ENCODE measurements at regions not wholly inside any gene's neighbourhood (a gene's known extent, or its start where the extent isn't known, plus 50 kb on each side); places are given as distances from the start of the nearest gene placed in this dataset.
A peak's percentile ranks its signal among the peaks of the same experiment; 100 is the strongest.

DNA sequence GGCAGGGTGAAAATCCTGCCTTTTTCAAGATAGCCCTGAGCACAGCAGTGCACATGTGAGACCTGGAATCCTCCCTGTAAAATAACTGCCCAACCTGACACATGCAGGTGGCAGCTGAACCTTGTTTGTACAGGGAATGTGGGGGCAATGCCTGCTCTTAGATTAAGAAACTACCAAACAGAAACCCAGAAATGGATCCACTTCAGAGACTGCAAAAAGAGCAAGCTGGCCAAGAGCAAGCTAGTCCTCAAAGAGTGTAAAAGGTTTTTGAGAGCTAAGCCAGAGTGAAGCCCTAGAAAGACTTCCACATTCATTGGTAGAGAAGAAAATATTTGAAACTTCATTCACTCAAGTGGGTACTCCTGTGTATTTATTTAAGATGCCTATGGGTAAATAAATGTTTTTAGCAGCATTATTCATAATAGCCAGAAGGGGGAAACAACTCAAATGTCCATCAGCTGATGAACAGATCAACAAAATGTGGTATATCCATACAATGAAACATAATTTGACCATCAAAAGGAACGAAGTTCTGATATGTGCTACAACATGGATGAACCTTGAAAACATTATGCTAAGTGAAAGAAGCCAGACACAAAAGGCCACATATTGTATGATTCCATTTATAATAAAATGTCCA lies 96.0 kb upstream of the TSC22D2 start:
- H3K4me2 ChIP-seq (ENCODE audit: control insufficient read depth, extremely low read depth, insufficient read depth, low read depth, low read length): no peak overlapping the region
- no peaks in the 10 kb centered on the region for H3K9me1 ChIP-seq (ENCODE audit: control insufficient read depth, extremely low read depth, insufficient read depth, low read length)
- no peak for DNase-seq (ENCODE audit: low read depth, low spot score)

DNA sequence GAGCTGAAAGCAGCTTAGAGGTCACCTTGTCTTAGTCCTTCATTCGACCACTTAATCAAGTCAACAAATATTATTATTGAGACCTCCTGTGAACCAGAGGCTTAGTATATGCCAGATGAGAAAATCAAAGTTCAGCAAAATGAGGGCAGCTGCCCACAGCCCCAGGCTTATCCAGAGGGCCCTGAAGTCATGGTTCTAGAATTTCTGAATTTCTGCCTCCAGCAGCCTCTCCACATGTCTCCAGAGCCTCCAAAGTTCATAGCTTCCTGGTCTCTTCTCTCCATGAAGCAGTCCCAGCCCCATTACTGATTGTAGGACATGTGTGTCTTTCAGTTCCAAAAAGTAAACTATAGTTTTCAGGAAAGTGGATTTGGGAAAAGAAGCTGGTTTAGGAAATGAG lies 96.9 kb upstream of the TSC22D2 start:
- FAIRE-seq (no peak), DNase-seq (ENCODE audit: low read depth, low spot score) (no peak)
- no peak overlapping the region for H3K4me3 ChIP-seq (ENCODE audit: control insufficient read depth in 2 of 3, extremely low read depth in 1 of 3, insufficient read depth in 2 of 3, low read depth in 1 of 3, low read length in 3 of 3)
- no peak overlapping the region for H3K4me2 ChIP-seq (ENCODE audit: control insufficient read depth, extremely low read depth, insufficient read depth, low read depth, low read length)
- H3K9me3 ChIP-seq (ENCODE audit: control insufficient read depth, low read depth, low read length): peaks cover 5% of the 10 kb centered on the region
- H3K27me3 ChIP-seq (ENCODE audit: control insufficient read depth, extremely low read depth, insufficient read depth, low read length): no peaks in the 10 kb centered on the region
- no peaks in the 10 kb centered on the region for H4K20me1 ChIP-seq (ENCODE audit: control insufficient read depth, extremely low read depth, insufficient read depth, low read length)
- no peak overlapping the region for H3K27ac ChIP-seq (ENCODE audit: control insufficient read depth, insufficient read depth, low read length)
- dilution Hi-C loops (cut with MboI; ENCODE audit: extremely low pct_ligation_motif_present, low sequenced_read_pairs): no loop called here
- no peaks in the 10 kb centered on the region for H3K9me1 ChIP-seq (ENCODE audit: control insufficient read depth, extremely low read depth, insufficient read depth, low read length)
- no peaks in the 10 kb centered on the region for H3K79me2 ChIP-seq (ENCODE audit: control insufficient read depth, insufficient read depth, low read length)
- H3K36me3 ChIP-seq (ENCODE audit: control insufficient read depth in 2 of 2, extremely low read depth in 1 of 2, insufficient read depth in 2 of 2, low read length in 2 of 2): no peaks in the 10 kb centered on the region
- H2AFZ ChIP-seq (ENCODE audit: control insufficient read depth, low read length): no peak overlapping the region
- H3K9ac ChIP-seq (ENCODE audit: control insufficient read depth, extremely low read depth, insufficient read depth, low read length): no peak overlapping the region
- no peaks in the 10 kb centered on the region for H3K4me1 ChIP-seq (ENCODE audit: control insufficient read depth, extremely low read depth, insufficient read depth, low read length)
- TF ChIP-seq, protein P1, sequence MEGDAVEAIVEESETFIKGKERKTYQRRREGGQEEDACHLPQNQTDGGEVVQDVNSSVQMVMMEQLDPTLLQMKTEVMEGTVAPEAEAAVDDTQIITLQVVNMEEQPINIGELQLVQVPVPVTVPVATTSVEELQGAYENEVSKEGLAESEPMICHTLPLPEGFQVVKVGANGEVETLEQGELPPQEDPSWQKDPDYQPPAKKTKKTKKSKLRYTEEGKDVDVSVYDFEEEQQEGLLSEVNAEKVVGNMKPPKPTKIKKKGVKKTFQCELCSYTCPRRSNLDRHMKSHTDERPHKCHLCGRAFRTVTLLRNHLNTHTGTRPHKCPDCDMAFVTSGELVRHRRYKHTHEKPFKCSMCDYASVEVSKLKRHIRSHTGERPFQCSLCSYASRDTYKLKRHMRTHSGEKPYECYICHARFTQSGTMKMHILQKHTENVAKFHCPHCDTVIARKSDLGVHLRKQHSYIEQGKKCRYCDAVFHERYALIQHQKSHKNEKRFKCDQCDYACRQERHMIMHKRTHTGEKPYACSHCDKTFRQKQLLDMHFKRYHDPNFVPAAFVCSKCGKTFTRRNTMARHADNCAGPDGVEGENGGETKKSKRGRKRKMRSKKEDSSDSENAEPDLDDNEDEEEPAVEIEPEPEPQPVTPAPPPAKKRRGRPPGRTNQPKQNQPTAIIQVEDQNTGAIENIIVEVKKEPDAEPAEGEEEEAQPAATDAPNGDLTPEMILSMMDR (optimal IDR thresholded peaks at IDR 0.05 in 1 of 3, IDR thresholded peaks at IDR 0.05 in 1 of 3, conservative IDR thresholded peaks at IDR 0.05 in 1 of 3; ENCODE audit: extremely low read depth in 1 of 3, insufficient read depth in 2 of 3, low read length in 3 of 3): no peak
- TF ChIP-seq EZH2 (IDR thresholded peaks at IDR 0.05; ENCODE audit: low read length): no peak

More for the DNA sequence above, 96.0 kb upstream of the TSC22D2 start:
- no peak for TF ChIP-seq EZH2 (IDR thresholded peaks at IDR 0.05; ENCODE audit: low read length)
- TF ChIP-seq, protein P1 (optimal IDR thresholded peaks at IDR 0.05 in 1 of 3, IDR thresholded peaks at IDR 0.05 in 1 of 3, conservative IDR thresholded peaks at IDR 0.05 in 1 of 3; ENCODE audit: extremely low read depth in 1 of 3, insufficient read depth in 2 of 3, low read length in 3 of 3): no peak
- Histone ChIP-seq H3K36me3 (ENCODE audit: control insufficient read depth in 2 of 2, extremely low read depth in 1 of 2, insufficient read depth in 2 of 2, low read length in 2 of 2) (no peaks in the 10 kb centered on the region), H3K79me2 (ENCODE audit: control insufficient read depth, insufficient read depth, low read length) (no peaks in the 10 kb centered on the region), H2AFZ (ENCODE audit: control insufficient read depth, low read length) (peak overlapping the region; percentile 11), H3K27me3 (ENCODE audit: control insufficient read depth, extremely low read depth, insufficient read depth, low read length) (no peaks in the 10 kb centered on the region), H3K4me1 (ENCODE audit: control insufficient read depth, extremely low read depth, insufficient read depth, low read length) (no peaks in the 10 kb centered on the region), H3K9ac (ENCODE audit: control insufficient read depth, extremely low read depth, insufficient read depth, low read length) (no peak overlapping the region), H3K27ac (ENCODE audit: control insufficient read depth, insufficient read depth, low read length) (no peak overlapping the region), H4K20me1 (ENCODE audit: control insufficient read depth, extremely low read depth, insufficient read depth, low read length) (no peaks in the 10 kb centered on the region), H3K4me3 (ENCODE audit: control insufficient read depth in 2 of 3, extremely low read depth in 1 of 3, insufficient read depth in 2 of 3, low read depth in 1 of 3, low read length in 3 of 3) (no peak overlapping the region), H3K9me3 (ENCODE audit: control insufficient read depth, low read depth, low read length) (peaks cover 5% of the 10 kb centered on the region)
- FAIRE-seq: no peak
- dilution Hi-C loops (cut with MboI; ENCODE audit: extremely low pct_ligation_motif_present, low sequenced_read_pairs): no loop called here
